ENCODE measurements at regions not wholly inside any gene's neighbourhood (a gene's known extent, or its start where the extent isn't known, plus 50 kb on each side); places are given as distances from the start of the nearest gene placed in this dataset.

DNA sequence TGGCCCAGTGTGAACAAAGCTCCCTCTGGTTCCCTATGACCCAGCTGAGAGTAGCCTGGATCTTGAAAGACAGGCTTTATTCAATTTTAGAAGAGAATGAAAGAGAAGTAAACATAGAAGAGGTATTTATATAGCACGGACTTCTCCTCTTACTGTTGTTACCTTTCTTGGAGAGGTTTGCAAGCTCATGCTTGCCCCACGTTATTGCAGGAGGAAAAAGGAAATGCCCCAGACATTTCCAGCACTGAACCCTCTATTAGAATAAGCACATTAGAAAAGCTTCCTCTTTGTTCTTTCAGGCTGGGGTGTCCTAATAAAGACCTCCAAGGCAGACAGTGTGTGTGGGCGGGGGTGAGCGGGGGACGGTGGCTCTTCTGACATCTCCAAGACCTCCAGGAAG is 98.7 kb upstream of the AGBL1 start:
- DNase-seq = no peak

DNA sequence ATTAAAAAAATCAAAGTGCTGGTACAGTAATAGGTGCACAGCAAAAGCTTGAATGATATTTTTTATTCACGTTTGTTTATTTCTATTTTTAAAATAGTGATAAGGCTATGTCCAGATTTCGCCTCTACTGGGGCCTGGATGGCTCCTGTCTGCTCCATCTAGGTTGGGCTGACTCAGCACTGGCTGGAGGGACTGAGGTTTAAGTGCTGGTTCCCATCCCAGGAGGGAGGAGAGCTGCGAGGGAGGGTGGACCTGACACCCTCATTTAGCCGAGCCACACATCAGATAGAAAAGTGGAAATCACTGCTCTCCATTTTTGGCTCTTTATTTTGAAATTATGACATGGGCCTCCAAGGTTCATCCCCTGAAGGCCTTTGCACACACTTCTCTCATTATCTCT is 95.4 kb upstream of the AGBL1 start:
- no peak for DNase-seq

DNA sequence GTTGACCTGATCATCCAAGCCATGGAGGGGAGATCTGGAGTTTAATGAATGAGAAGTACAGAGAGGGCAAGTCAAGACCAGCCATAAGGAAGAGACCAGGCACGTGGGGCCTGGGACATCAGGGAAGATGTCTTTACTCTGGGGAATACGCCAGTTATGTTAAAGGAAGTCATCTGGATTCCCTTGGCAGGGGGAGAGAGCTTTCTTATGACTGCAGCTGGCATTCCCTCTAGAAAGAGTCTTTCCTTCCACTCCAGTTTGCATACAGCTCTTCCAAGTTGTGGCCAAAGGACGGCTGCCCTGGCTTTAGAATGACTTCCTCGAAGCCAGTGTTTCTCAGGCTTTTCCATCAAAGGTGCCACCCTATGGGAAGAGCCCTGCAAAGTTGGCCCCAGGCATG is 93.6 kb upstream of the AGBL1 start:
- DNase-seq = no peak

DNA sequence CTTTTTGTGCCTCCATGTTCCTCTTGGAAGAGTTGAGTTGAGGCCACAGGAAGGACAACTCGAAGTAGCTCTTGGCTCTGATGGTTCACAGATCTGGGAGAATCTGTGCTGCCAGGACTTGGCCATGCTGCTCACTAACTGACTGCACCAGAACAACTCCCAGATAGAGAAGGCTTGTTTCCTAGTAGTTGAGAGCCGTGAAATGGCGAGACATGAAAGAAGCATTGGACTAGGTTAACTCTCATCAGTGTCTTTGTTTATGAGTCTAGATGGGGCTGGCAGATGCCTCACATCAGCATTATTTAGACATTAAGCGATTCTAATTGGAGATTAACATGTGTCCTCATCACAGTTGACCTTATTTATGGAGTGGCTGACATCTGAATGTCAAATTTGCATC is 92.9 kb upstream of the AGBL1 start:
- no peak for DNase-seq

DNA sequence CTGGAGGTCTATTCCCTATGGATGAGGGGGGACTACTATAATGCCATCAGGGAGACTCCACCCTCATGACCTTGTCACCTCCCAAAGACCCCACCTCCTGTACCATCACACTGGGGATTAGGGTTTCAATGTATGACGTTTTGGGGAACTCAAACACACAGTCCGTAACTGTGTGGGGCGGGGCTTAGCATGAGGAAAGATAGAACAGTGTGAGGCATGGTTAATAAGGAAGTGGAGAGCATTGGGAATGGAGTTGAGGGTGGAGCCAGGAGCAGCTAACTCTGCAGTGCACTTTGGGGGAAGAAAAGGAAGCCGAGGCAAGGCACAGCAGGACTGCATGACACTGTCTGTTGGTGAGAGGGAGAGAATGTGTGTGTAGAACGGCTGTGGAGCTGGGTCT is 90.9 kb upstream of the AGBL1 start:
- no peak for DNase-seq

DNA sequence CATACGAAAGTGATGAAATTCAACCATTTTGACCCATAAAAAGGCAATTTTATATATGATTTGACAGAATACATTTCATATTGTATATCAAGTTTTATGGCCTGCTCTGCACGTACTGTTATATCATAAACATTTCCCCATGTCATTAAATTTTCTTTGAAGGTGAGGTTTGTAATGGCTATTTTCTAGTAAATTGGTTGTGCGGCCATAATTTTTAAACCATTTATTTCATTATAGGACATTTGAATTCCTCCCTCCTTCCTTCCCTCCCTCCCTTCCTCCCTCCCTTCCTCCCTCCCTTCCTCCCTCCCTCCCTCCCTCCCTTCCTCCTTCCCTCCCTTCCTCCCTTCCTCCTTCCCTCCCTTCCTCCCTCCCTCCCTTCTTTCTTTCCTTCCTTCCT is 87.4 kb upstream of the AGBL1 start:
- DNase-seq = no peak

DNA sequence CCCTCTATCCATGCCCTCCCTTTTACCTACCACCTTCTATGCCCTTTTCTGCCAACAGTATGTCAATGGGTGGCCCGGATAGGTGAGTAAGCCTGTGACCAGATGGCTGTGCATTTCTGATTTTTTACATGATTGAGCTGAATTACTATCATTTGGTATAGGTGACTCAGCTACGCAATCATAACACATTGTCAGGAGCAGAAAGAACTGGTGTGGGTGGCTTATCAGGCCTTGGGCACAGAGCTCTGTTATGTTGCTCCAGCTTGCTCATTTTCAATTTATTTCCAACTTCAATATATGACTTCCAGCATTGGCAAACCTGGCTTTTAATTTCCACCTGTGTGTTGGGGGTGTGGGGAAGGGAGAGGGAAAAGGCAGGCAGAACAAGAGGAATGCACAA is 86.6 kb upstream of the AGBL1 start:
- DNase-seq = no peak

DNA sequence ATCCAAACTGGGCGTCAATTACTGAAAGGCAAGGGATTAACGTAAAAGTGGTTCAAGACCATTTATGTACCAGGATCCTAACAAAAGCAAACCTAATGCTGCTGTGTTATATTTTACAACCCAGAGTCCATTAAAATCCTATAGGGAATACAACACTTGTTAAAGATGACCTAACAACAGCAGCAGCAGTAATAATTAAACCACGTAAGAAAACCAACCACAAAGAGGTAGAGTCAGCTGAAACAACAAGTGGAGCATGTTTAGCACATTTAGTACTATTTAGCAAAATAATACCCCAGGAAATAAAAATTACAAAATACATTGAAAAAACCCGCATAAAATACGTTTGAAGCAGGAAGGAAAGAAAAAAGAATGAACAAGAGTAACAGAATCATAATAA is 82.1 kb upstream of the AGBL1 start:
- DNase-seq = no peak

DNA sequence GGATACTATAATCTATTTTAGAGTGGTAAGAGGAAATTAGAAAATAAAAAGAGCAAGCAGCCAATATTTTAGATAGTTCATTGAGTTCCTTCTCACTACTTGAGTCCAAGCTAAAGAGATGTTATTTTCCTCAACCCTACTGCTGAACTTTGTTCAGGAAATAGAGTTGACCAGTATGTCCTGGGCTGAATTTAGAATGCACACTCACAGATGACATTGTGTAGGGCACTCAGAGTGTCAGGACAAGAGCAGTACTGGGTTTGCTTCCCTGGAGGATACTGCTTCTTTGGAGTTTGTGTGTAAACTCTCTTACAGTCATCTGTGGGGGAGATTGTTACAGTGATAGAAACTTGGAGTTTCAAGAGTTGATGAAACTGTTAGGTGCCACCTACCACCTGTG is 80.0 kb upstream of the AGBL1 start:
- no peak for DNase-seq

DNA sequence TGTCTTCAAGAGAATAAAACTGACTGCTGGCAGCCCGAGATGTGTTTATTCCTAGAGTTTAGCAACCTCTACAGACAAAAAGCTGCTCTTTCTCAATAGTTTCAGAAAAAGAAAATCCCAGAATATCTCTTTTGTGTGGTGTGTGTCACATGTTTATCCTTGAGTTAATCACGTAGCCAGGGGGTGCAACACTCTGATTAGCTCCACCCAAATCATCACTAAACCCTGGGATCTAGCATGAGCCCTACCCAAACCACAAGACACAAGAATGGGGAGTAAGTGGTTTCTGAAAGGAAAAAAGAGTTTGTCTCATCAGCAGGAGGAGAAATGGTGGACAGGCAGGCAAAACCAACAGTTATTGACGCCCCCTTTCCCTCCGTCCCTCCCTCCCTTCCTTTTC is 78.5 kb upstream of the AGBL1 start:
- DNase-seq = no peak

DNA sequence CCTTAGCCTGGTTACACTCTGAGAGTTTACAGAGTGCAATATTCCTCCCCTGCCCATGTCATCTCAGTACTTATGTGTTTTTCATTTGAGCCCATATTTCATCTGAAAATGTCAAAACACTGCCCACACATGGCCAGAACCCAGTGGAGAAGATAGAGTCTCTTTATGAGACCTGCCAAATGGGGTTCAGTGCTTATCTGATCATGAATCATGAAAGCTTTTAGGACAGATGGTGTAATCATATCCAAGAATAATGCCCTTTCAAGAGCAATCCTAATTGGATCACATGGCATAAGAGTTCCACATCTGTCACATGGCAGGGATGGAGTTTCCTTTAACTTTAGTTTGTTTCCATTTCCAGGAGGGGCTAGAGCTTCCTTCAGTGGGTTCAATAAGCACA is 77.2 kb upstream of the AGBL1 start:
- DNase-seq = no peak

DNA sequence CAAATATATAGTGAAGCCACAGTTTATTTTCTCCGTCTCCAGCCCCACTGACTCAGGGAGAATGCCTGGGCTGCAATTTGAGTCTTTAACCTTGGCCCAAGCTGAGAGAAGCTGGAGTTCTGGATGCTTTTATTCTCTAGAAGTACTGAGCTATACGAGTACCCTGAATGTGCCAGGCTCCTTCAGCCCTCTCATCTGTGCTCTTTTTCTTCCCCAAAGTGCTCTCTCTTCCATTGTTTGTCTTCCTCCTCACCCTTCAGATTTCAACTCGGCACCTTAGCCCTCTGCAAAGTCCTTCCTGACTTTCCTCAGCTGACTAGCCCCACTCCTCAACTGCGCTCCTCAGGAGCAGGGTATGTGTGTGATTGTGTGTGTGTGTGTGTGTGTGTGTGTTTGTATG is 75.6 kb upstream of the AGBL1 start:
- no peak for DNase-seq

DNA sequence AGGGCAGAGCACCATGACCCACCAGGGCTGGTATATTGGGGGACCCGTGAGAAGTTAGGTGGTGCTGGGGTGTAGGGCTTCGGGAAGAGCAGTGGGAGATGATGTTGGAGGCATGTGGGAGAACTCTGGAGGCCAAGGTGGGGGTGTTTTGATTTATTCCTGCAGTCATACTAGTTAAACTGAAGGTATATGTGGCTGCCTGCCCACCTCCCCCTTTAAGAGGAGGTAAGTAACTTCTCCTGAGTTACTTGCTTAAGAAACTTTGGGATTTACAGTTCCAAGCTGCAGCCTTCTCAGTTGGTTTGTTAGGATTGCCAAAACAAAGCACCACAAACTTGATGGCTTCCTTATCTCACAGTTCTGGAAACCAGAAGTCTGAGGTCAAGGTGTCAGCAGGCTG is 73.1 kb upstream of the AGBL1 start:
- no peak for DNase-seq

DNA sequence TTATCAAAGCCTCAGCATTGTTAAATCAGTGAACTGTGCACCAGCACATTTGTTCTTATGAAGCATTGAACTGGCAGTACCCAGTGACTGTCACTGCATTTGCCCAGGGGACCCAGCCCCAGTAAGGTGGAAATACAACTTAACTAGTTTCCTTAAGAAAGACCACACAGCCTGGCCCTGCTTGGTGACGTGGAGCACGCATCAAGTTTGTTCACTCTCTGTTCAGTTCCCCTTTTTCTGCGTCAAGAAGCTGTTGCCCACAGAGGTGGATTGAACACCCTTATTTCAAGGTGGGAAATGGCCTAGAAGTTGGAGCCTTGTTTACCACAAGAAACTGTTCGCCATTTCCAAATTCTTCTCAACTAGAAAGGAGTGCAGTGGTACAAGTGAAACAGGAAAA is 69.9 kb upstream of the AGBL1 start:
- no peak for DNase-seq

DNA sequence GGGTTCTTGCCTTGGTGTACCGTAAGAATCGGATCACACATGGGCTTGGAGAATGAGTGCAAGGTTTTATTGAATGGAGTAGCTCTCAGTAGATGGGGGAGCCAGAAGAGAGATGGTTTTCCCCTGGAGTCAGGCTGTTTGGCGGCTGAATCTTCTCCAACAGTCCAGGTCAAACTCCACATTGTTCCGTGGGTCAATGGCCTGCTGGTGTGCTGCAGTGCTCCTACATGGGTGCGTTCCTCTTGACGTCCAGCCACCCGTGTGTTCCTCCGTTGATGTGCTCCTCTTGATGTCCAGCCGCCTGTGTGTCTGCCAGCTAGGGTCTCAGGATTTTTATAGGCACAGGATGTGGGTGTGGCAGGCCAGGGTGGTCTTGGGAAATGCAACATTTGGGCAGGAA is 69.3 kb upstream of the AGBL1 start:
- DNase-seq = no peak

DNA sequence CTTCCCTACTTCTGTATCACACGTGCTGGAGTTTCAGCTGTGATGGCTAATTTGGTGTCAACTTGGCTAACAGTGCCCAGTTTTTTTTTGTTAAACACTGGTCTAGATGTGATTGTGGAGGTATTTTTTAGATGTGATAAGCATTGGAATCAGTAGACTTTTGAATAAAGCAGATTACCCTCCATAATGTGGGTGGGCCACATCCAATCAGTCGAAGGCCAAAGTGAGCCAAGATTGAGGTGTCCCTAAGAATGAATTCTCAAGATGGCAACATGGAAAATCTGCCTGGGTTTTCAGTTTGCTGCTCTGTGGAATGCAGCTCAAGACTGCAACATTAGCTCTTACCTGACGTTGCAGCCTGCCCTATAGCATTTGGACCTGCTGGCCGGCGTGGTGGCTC is 68.8 kb upstream of the AGBL1 start:
- DNase-seq = no peak

DNA sequence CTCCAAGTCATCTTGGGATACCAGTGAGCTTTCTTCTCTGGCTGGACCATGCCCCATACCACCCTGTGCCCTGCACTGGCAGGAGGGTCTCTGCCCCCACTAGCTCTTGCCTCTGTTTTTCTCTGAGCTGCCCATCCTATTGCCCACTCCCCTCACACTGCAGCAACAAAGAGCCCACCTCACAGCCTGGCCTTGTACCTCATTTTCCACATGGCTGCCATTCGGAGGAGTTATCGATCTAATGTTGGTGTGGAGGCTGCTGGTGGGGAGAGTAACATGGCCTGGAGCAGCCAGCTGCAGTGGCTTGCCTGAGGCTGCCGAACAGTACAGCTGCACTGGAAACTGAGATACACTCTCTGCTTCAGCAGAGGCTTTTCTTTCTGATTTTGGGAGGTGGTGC is 65.7 kb upstream of the AGBL1 start:
- DNase-seq = no peak

DNA sequence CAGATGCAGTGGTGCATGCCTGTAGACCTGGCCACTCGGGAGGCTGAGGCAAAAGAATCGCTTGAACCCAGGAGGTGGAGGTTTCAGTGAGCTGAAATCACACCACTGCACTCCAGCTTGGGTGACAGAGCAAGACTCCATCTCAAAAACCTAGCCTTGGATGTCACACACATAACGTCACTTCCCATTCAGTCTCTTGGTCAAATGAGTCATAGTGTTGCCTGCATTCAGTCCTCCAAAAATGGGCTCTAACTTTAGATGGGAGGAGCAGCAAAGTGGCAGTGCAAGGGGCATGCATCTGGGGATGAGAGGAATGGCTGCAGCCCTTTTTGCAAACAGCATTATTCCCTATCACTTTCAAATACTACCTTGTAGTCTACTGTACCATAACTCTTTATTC is 62.9 kb upstream of the AGBL1 start:
- no peak for DNase-seq

DNA sequence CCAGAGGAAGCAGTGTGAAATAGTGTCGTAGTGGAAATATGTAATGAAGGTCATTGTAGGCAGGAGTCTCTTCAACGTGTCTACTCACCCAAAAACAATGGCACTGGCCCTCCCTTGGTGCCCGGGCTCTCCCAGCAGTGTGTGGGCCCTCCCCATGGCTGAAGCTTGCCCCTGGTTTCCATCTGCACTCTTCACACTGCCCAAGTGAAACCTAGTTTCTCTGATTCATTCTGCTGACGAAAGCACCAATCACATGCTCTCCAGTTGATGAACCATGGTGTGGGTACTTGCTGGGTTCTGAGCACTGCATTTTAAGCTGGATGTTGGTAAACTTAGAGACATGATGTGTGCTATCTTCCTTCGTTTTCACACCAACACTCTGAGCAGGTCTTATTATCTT is 61.0 kb upstream of the AGBL1 start:
- DNase-seq = no peak

DNA sequence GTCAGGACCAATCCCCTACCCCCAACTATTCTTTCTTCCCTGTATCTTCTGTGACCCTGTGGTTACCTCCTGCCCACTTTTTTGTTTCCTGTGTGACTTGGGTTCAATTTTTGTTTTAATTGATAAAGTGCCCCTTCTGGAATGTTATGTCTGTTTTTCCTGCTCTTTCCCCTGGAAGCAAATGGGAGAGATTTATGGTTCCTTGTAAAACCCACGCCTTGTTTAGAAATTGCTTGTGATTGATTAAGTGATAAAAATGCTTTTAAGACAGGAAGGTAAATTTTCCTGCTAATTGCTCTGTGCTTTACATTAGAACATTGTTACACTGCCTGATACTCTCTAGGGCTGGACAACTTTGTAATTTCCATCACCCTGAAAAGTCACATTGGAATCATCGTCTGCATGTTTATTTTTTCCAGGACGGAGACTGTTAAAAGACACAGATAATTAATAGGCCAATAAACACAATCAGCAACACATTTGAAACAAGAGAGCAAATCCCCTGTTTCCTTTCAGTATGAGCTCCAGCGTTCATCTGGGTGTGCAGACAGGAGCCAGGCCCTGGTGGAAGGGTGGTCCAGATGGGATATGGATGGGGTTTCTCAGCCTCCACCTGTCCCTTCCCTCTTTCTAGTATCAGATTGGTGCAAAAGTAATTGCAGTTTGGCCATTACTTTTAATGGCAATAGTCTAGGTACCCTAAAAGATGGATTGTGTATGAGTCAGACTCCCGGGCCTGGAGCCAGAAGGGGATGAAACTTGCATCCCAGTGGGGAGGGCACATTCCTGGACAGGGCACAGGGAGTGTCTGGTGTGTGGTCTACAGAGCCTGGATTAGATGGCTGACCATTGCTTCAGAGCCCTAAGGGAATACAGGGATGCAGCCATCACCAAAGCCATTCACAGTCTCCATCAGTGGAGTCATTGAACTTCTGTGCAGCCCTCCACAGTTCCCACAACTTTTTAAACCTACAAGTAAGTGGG is 58.1 kb upstream of the AGBL1 start:
- DNase-seq = no peak

DNA sequence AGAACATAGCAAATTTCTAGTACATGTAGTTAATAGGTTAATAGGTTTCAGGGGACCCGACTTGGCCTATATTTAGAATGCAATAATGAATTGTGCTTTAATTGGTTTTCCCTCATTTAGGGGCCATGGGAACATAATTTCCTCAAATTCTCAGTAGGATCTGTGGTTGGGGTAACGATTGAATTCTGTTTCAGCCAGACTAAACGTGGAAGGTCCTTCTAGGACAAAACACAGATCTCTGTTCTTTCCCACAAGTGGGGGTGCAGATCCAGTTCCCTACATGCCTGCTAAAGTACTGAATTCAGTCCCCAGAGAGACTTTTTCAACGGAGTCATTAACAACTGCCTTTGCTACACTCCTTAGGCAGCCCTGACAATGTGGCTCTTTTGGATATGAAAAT is 50.7 kb upstream of the AGBL1 start:
- DNase-seq = no peak

All from central memory CD4-positive, alpha-beta T cell (primary cell).